COLO829 (cell line): ENCODE measurements at regions not wholly inside any gene's neighbourhood (a gene's known extent, or its start where the extent isn't known, plus 50 kb on each side); places are given as distances from the start of the nearest gene placed in this dataset.
"Not testable (repeated sequence)": the region's sequence is repeated elsewhere in the genome, so short reads cannot be mapped to it uniquely, and the experiment has no call there.

Experiments
- DNase-seq: peaks from one replicate; pipeline ENCODE4 v3.0.0; 2012; ENCODE audit warnings: low spot score

- no peak for DNase-seq
These were observed 405.7 kb upstream of the MCTP2 start for GRCh38 chr15:93825682-93826081.

- DNase-seq = no peak
These were observed 407.1 kb upstream of the MCTP2 start for GRCh38 chr15:93823971-93824913.

- DNase-seq = no peak
These were observed 410.8 kb upstream of the MCTP2 start for GRCh38 chr15:93820566-93820965.

GRCh38 chr15:93819826-93820225, 411.5 kb upstream of the MCTP2 start:
- DNase-seq = no peak

- no peak for DNase-seq
These were observed 414.5 kb upstream of the MCTP2 start for GRCh38 chr15:93816815-93817214.

- DNase-seq = no peak
These were observed 420.1 kb upstream of the MCTP2 start for GRCh38 chr15:93811305-93811704.

- no peak for DNase-seq
These were observed 421.8 kb upstream of the MCTP2 start for GRCh38 chr15:93809516-93809915.

- DNase-seq = no peak
These were observed 427.8 kb upstream of the MCTP2 start for GRCh38 chr15:93803421-93804152.

- no peak for DNase-seq
These were observed 430.2 kb upstream of the MCTP2 start for GRCh38 chr15:93801206-93801605.

GRCh38 chr15:93800805-93801204, 430.6 kb upstream of the MCTP2 start:
- DNase-seq = no peak

- DNase-seq = no peak
These were observed 441.9 kb upstream of the MCTP2 start for GRCh38 chr15:93789441-93789840.

GRCh38 chr15:93780073-93780472, 451.3 kb upstream of the MCTP2 start:
- DNase-seq = no peak

GRCh38 chr15:93779341-93779740, 452.0 kb upstream of the MCTP2 start:
- no peak for DNase-seq

- DNase-seq = no peak
These were observed 459.9 kb upstream of the MCTP2 start for GRCh38 chr15:93771196-93772030.

- no peak for DNase-seq
These were observed 460.6 kb upstream of the MCTP2 start for GRCh38 chr15:93770788-93771187.

GRCh38 chr15:93762036-93762435, 469.3 kb upstream of the MCTP2 start:
- no peak for DNase-seq

- no peak for DNase-seq
These were observed 471.7 kb upstream of the MCTP2 start for GRCh38 chr15:93759629-93760028.

GRCh38 chr15:93758824-93759223, 472.5 kb upstream of the MCTP2 start:
- DNase-seq = no peak

- no peak for DNase-seq
These were observed 482.7 kb upstream of the MCTP2 start for GRCh38 chr15:93748710-93749109.

GRCh38 chr15:93734976-93735375, 496.4 kb upstream of the MCTP2 start:
- not testable (repeated sequence) for DNase-seq

GRCh38 chr15:93730724-93731123, 500.6 kb upstream of the MCTP2 start:
- DNase-seq = no peak

- no peak for DNase-seq
These were observed 509.2 kb upstream of the MCTP2 start for GRCh38 chr15:93722165-93722564.
